HL-60 (cell line): ENCODE measurements at regions not wholly inside any gene's neighbourhood (a gene's known extent, or its start where the extent isn't known, plus 50 kb on each side); places are given as distances from the start of the nearest gene placed in this dataset.

Source experiments
- DNase-seq, 2 experiments: peaks; one replicate each; pipeline ENCODE4 v3.0.0-alpha.2; 2010 to 2020; ENCODE audit warnings: low read depth in 1 of 2, low spot score in 1 of 2
- H3K27ac ChIP-seq: fragments of 250-450 bp; sonication (Bioruptor Pico); replicated peaks from 2 replicates; pipeline ENCODE4 v1.5.1; 2020; ENCODE audit warnings: mild to moderate bottlenecking, moderate library complexity
- H3K27me3 ChIP-seq: fragments of 250-450 bp; sonication (Bioruptor Pico); 2 replicates; pipeline ENCODE4 v1.5.1; 2021; ENCODE audit warnings: mild to moderate bottlenecking, moderate library complexity; ENCODE audit not compliant: insufficient read depth, poor library complexity, severe bottlenecking
- H3K4me3 ChIP-seq: replicated peaks from 2 replicates; pipeline ENCODE4 v1.5.1; 2011; ENCODE audit warnings: mild to moderate bottlenecking, control low read depth, low read length; ENCODE audit not compliant: insufficient read depth
- CTCF ChIP-seq: IDR thresholded peaks from one replicate; pipeline ENCODE4 v1.5.1; 2011; ENCODE audit warnings: low read length, control low read depth, inconsistent platforms; ENCODE audit not compliant: insufficient read depth
- GABPA ChIP-seq: IDR thresholded peaks from 2 replicates; pipeline ENCODE4 v1.6.1; 2012; ENCODE audit warnings: low read depth
- POLR2AphosphoS5 ChIP-seq: IDR thresholded peaks from 2 replicates; pipeline ENCODE4 v1.6.1; 2012; ENCODE audit warnings: low read depth
- REST ChIP-seq: IDR thresholded peaks from 2 replicates; pipeline ENCODE4 v1.6.1; 2012; ENCODE audit warnings: low read depth; ENCODE audit not compliant: insufficient replicate concordance
- SPI1 ChIP-seq: IDR thresholded peaks from 2 replicates; pipeline ENCODE4 v1.6.1; 2012; ENCODE audit warnings: low read depth, mild to moderate bottlenecking, borderline replicate concordance

GRCh38 chr6:132132422-132132821 lies 181.2 kb upstream of the CCN2 start:
- DNase-seq: no peak
- Histone ChIP-seq H3K4me3 (no peak overlapping the region), H3K27ac (no peak overlapping the region), H3K27me3 (peaks cover 7% of the 10 kb centered on the region)
- TF ChIP-seq REST: no peak
- TF ChIP-seq CTCF: no peak
- TF ChIP-seq GABPA: no peak
- TF ChIP-seq SPI1: no peak
- no peak for TF ChIP-seq POLR2AphosphoS5

GRCh38 chr6:132131758-132132157 lies 180.6 kb upstream of the CCN2 start:
- no peak for TF ChIP-seq REST
- no peak for TF ChIP-seq CTCF
- no peak for TF ChIP-seq POLR2AphosphoS5
- no peak for TF ChIP-seq GABPA
- TF ChIP-seq SPI1: no peak
- H3K27ac ChIP-seq: no peak overlapping the region
- no peak for DNase-seq
- H3K27me3 ChIP-seq: peaks cover 7% of the 10 kb centered on the region
- H3K4me3 ChIP-seq: no peak overlapping the region

GRCh38 chr6:132131351-132131750 lies 180.2 kb upstream of the CCN2 start:
- DNase-seq: no peak
- Histone ChIP-seq H3K27me3 (peaks cover 7% of the 10 kb centered on the region), H3K27ac (no peak overlapping the region), H3K4me3 (no peak overlapping the region)
- TF ChIP-seq GABPA (no peak), CTCF (no peak), REST (no peak), POLR2AphosphoS5 (no peak), SPI1 (no peak)
